Neural cell (in vitro differentiated cells): ENCODE measurements at regions not wholly inside any gene's neighbourhood (a gene's known extent, or its start where the extent isn't known, plus 50 kb on each side); places are given as distances from the start of the nearest gene placed in this dataset.
A peak's percentile ranks its signal among the peaks of the same experiment; 100 is the strongest.

Experiments used
- H2AFZ ChIP-seq: fragments of 200-600, 300-800 bp; sonication (generic), shearing (Covaris generic); 2 replicates; pipeline ENCODE4 v1.6.0; 2014; ENCODE audit warnings: low read depth, mild to moderate bottlenecking, antibody characterized with exemption, low read length, moderate library complexity
- H3F3A ChIP-seq: fragments of 200-600 bp; shearing (Covaris generic); 2 replicates; pipeline ENCODE4 v1.6.1; 2016; ENCODE audit warnings: mild to moderate bottlenecking, moderate library complexity, mixed read lengths, antibody characterized with exemption, low read length; ENCODE audit not compliant: insufficient read depth, poor library complexity, severe bottlenecking
- H3K27ac ChIP-seq: fragments of 200-600, 300-800 bp; sonication (generic), shearing (Covaris generic); 2 replicates; pipeline ENCODE4 v1.5.1; 2014; ENCODE audit warnings: mild to moderate bottlenecking, low read length, moderate library complexity
- H3K27me3 ChIP-seq: fragments of 300-800, 200-600 bp; sonication (generic), shearing (Covaris generic); 2 replicates; pipeline ENCODE4 v1.6.0; 2014; ENCODE audit warnings: mild to moderate bottlenecking, low read depth, low read length, moderate library complexity; ENCODE audit not compliant: insufficient read depth
- H3K36me3 ChIP-seq: fragments of 300-800, 200-600 bp; sonication (generic), shearing (Covaris generic); 2 replicates; pipeline ENCODE4 v1.5.1; 2014; ENCODE audit warnings: mild to moderate bottlenecking, antibody characterized with exemption, low read length, moderate library complexity; ENCODE audit not compliant: insufficient read depth
- H3K4me2 ChIP-seq: fragments of 300-800, 200-600 bp; sonication (generic), shearing (Covaris generic); 2 replicates; pipeline ENCODE4 v1.6.0; 2014; ENCODE audit warnings: mild to moderate bottlenecking, low read length
- H3K4me3 ChIP-seq: fragments of 300-800, 200-600 bp; sonication (generic), shearing (Covaris generic); 2 replicates; pipeline ENCODE4 v1.5.1; 2014; ENCODE audit warnings: mild to moderate bottlenecking, low read length, moderate library complexity
- H3K79me2 ChIP-seq: fragments of 200-600 bp; shearing (Covaris generic); replicated peaks from 2 replicates; pipeline ENCODE4 v1.6.0; 2014; ENCODE audit warnings: mild to moderate bottlenecking, low read length, moderate library complexity; ENCODE audit not compliant: insufficient read depth
- H3K9ac ChIP-seq: fragments of 300-800, 200-600 bp; sonication (generic), shearing (Covaris generic); 2 replicates; pipeline ENCODE4 v1.6.1; 2016; ENCODE audit warnings: mild to moderate bottlenecking, low read length, mixed read lengths
- H3K9me2 ChIP-seq: fragments of 200-600 bp; shearing (Covaris generic); 2 replicates; pipeline ENCODE4 v1.6.1; 2016; ENCODE audit warnings: mild to moderate bottlenecking, low read length, mixed read lengths; ENCODE audit not compliant: insufficient read depth
- H3K9me3 ChIP-seq: fragments of 200-600, 300-800 bp; sonication (generic), shearing (Covaris generic); 2 replicates; pipeline ENCODE4 v1.6.1; 2016; ENCODE audit warnings: mild to moderate bottlenecking, mixed run types, low read length, moderate library complexity, mixed read lengths
- H4K20me1 ChIP-seq: fragments of 200-600 bp; shearing (Covaris generic); 2 replicates; pipeline ENCODE4 v1.6.1; 2016; ENCODE audit warnings: mild to moderate bottlenecking, mixed run types; ENCODE audit not compliant: insufficient read depth
- CTCF ChIP-seq: fragments of 450-650 bp; IDR thresholded peaks from 2 replicates; pipeline ENCODE4 v1.5.1; 2014; ENCODE audit warnings: antibody characterized with exemption, mild to moderate bottlenecking, moderate library complexity; ENCODE audit not compliant: poor library complexity, severe bottlenecking
- MXI1 ChIP-seq: fragments of 450-650 bp; conservative IDR thresholded peaks from 2 replicates; pipeline ENCODE4 v1.6.1; 2014; ENCODE audit warnings: antibody characterized with exemption, mild to moderate bottlenecking; ENCODE audit not compliant: poor library complexity, severe bottlenecking
- POLR2AphosphoS5 ChIP-seq: IDR thresholded peaks from 2 replicates; pipeline ENCODE4 v1.6.1; 2012
- RAD21 ChIP-seq: fragments of 450-650 bp; conservative IDR thresholded peaks from 2 replicates; pipeline ENCODE4 v1.6.1; 2014; ENCODE audit warnings: antibody characterized with exemption, mild to moderate bottlenecking, moderate library complexity
- REST ChIP-seq: IDR thresholded peaks from 2 replicates; pipeline ENCODE4 v1.6.1; 2012; ENCODE audit warnings: borderline replicate concordance
- SMC3 ChIP-seq: fragments of 450-650 bp; conservative IDR thresholded peaks from 2 replicates; pipeline ENCODE4 v1.6.1; 2014; ENCODE audit warnings: antibody characterized with exemption, mild to moderate bottlenecking, moderate library complexity; ENCODE audit not compliant: poor library complexity

GRCh38 chr12:93968536-93969285, 179.7 kb upstream of the PLXNC1 start:
- H3F3A ChIP-seq = no peaks in the 10 kb centered on the region
- no peak overlapping the region for H3K4me3 ChIP-seq
- H3K79me2 ChIP-seq = no peaks in the 10 kb centered on the region
- H3K27ac ChIP-seq = peak overlapping the region; percentile 56
- H4K20me1 ChIP-seq = no peaks in the 10 kb centered on the region
- no peaks in the 10 kb centered on the region for H3K36me3 ChIP-seq
- no peak for TF ChIP-seq MXI1
- no peak for TF ChIP-seq RAD21
- no peak for TF ChIP-seq CTCF
- TF ChIP-seq POLR2AphosphoS5 = no peak
- no peak for TF ChIP-seq SMC3
- H3K9me2 ChIP-seq = no peaks in the 10 kb centered on the region
- H3K9me3 ChIP-seq = no peaks in the 10 kb centered on the region
- H3K9ac ChIP-seq = no peak overlapping the region
- no peak overlapping the region for H3K4me2 ChIP-seq
- H3K27me3 ChIP-seq = no peaks in the 10 kb centered on the region
- H2AFZ ChIP-seq = no peak overlapping the region

GRCh38 chr12:93970900-93971688, 177.3 kb upstream of the PLXNC1 start:
- Histone ChIP-seq H3K9me2 (no peaks in the 10 kb centered on the region), H4K20me1 (no peaks in the 10 kb centered on the region), H3K27me3 (no peaks in the 10 kb centered on the region), H3K36me3 (no peaks in the 10 kb centered on the region), H3K79me2 (no peaks in the 10 kb centered on the region), H3K9ac (no peak overlapping the region), H3F3A (no peaks in the 10 kb centered on the region), H3K9me3 (no peaks in the 10 kb centered on the region), H3K4me2 (no peak overlapping the region), H3K4me3 (no peak overlapping the region), H3K27ac (no peak overlapping the region), H2AFZ (no peak overlapping the region)
- TF ChIP-seq REST (no peak), MXI1 (no peak), CTCF (no peak)
